HG03432 (cell line): ENCODE measurements at regions not wholly inside any gene's neighbourhood (a gene's known extent, or its start where the extent isn't known, plus 50 kb on each side); places are given as distances from the start of the nearest gene placed in this dataset.

ENCODE experiments used
- ATAC-seq: cut with Tn5 transposase; IDR thresholded peaks from one replicate; pipeline ENCODE4 v1.9.1; 2021; ENCODE audit warnings: mild to moderate bottlenecking, moderate library complexity; ENCODE audit not compliant: unreplicated experiment

- ATAC-seq, result no peak
Measured at GRCh38 chr7:41058986-41059741, 643.7 kb downstream of the INHBA start.

DNA sequence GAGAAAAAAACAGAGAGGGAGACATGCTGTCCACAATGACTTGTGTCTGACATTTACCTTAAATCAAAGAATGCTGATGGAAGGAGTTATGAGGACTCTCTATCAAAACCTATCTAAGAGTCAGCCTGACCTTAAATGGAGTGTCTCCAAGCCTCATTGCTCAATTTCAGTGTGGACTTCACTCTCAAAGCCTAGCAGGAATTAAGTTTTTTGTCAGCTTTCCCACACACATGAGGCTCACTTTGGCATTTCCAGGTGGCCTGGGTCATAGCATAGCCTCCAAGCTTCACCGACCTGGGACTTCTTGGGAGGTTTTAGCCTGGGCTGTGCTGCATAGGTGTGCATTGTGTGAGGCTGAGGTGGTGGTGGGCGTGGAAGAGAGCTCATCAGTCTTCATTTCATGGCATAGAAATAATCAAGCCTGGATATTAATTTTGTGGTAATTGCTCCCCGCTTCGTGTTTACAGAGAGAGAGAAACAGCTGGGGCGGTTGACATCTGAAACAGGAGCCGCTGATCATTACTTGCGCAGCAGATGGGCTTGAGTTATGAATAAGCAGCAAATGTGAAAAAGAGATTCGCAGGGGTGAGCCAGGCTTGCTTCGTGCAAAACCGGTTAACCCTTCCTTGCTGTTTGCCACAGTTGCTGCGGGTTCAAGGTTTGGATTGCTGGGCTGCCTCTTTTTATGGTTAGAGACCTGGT is 647.8 kb downstream of the INHBA start:
- no peak for ATAC-seq

DNA sequence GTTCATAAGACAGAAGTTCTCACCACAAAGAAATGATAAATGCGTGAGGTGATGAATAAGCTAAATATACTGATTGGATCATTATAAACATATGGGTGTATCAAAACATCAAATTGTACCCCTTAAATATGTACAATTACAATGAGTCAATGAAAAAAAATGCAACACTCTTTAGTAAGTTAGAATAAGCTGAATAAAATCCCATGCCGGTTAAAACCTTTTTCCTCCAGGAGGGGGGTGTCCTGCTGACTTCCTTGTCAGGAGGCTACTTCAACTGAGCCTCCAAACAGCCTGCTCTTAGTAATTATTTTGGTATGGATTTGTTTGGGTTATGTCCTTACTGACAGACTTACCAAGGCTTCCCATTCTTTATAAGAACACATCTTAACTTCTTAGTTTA is 649.1 kb downstream of the INHBA start:
- no peak for ATAC-seq

- no peak for ATAC-seq
Measured at GRCh38 chr7:41052736-41053135, 650.2 kb downstream of the INHBA start.

DNA sequence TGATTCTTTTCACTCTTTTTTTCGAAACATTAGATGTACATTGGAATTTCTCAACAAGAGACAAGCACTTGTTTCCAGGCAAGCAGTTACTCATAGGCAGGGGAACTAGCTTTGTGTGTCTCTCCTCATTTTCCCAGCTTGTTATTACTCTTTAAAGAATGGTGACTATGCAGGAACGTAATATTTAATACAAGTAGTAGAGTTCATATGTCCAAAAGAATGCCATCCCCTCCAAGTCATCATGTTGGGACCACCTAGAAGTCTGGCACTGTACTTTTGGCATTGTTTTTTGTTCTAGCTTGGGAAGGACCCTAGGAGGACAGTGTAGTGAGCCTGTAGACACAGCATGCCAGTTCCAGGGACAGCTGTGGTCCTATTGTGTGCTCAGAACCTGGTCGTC is 650.7 kb downstream of the INHBA start:
- no peak for ATAC-seq

DNA sequence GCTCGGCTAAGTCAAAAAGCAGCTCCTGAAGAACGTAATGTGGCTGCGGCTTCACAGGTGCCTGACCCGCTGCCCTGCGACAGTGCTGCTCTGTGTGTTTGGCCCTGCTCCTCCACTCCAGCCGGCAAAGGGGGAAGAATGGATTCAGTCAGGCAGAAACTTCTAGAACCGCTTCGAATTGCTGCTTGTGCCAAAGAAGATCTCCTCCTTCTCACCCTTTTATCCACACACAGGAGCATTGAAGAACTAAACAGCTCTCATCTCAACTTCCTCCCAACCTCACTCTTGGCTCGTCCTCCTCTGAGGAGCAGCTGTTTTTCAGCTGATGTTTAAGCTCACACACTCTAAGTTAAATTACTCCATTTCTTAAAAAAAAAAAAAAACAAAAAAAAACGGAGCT is 651.4 kb downstream of the INHBA start:
- ATAC-seq, result no peak

- no peak for ATAC-seq
Measured at GRCh38 chr7:41051062-41051461, 651.8 kb downstream of the INHBA start.

- ATAC-seq, result no peak
Measured at GRCh38 chr7:41048771-41049170, 654.1 kb downstream of the INHBA start.

DNA sequence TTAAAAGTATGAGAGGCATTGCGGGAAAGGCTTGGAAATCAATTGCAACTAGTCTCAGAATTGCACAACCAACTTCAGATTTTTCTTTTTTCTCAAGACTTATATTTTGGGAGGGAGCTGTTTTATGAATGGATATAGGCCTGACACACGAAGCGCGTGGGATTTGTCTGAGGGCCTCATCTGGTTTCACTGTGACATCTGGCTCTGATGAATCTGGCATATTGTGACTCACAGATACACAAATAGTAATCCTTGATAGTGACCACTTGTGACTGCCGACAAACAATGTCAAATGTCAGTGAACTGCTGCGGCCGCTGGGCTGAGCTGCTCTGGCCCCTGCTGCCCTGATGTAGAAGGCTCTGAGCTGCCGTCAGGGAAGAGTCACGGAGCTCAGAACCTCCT is 655.1 kb downstream of the INHBA start:
- ATAC-seq, result no peak

GRCh38 chr7:41047211-41047610 is 655.7 kb downstream of the INHBA start:
- ATAC-seq, result no peak

- no peak for ATAC-seq
Measured at GRCh38 chr7:41046776-41047175, 656.1 kb downstream of the INHBA start.

DNA sequence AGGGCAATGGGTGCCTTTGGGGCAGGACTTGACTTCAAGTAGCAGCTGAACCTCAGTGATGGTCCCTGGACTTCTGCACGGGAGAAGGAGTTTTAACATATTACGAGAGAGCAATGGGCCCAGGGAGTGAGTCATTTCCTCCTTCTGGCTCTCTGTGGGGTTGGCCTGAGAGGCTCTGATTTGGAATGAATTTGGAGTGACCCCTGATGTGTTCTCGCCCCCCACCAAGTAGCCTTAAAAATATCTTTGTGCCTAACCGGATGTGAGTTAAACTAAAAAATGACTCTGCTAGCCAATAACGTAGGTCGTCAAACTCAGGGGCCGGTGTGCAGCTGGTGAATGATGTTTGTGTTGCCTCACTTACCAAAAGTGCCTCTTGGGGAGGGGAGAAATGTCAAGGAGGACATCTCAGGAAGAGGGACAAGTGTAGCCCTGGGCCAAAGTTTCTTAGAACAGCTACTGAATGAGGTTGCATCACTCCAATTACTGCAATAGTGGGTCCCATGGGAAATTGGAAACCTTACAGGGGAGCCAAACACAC is 656.6 kb downstream of the INHBA start:
- ATAC-seq, result no peak

DNA sequence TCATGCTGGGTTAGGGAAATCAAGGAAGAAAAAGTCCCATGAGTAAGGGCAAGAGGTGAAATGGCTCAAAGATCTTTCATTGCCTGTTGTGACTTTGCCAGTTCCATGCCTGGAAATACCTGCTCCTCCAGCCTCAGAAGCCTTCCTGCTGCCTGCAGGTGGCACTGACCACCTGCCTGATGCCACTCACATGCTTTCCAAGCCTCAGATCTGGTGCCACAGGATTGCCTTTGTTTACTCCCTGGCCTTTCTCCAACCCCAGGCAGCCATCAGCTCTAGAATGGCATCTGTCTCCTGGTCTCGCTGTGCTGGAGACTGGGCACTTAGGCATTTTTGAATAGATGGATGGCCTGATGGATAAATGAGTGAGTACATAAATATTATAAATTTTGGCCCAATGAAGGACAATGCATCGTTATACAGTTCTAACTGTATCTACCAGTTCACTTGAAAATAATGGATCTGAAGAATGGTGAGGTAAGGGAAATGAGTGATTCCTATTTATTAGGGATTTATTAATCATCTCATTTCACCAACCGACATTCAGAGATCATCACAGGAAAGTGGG is 657.2 kb downstream of the INHBA start:
- ATAC-seq, result no peak

- ATAC-seq, result no peak
Measured at GRCh38 chr7:41039981-41040380, 662.9 kb downstream of the INHBA start.

GRCh38 chr7:41039386-41039953 is 663.4 kb downstream of the INHBA start:
- no peak for ATAC-seq

DNA sequence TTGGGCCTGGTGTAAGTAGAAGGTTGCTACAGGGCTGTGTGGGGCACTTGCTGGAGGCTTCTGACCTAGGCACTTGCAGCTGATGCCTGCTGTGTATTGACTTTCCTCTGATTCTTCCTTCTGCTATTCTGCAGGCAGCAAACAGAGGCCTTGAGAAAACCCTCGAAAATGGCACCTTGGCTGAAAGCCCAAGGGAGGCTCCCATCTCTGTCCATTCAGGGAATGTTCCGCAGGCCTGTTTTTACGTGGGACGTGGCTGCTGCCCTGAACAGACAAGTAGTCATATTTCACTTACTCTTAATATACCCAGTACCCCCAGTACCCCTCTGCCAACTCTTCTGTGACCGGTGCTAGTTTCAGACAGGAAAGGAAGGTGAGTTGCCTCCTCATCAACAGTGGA is 664.7 kb downstream of the INHBA start:
- ATAC-seq, result no peak

DNA sequence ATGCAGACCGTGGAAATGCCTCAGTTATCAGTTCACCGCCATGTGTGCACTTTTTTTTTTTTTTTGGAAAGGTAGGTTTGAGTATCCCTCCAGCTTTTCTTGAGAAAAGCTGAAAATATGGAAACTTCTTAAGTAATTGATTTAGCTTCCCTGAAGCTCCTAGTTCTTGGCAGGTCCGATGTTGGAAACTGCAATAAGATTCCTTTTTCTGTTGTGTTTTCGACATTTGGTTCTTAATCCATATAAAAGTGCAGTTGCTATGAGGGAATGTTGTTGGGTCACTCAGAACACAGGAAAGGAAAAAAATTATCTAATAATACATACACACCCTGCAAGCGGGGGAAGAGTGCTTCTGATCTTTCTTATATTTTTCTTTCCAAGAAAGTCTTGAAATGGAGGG is 665.2 kb downstream of the INHBA start:
- ATAC-seq, result no peak

DNA sequence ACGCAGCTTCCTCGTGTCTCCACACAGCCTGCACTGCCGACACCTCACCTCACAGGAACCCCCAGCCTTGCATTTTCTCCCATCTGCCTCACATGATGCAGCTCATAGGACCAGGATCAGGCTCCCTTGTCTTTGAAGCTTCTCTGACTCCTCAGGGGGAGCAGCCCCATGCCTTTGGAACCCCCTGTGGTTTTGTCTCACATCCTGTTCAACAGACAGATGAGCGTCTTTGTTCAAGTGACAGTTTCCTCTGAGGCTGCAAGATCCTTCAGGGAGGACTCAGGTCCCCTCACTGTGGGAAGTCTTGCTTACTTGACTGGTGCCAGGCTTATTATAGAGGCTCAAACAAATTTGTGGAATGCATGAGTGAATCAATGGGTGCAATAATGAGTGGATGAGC is 667.1 kb downstream of the INHBA start:
- no peak for ATAC-seq

DNA sequence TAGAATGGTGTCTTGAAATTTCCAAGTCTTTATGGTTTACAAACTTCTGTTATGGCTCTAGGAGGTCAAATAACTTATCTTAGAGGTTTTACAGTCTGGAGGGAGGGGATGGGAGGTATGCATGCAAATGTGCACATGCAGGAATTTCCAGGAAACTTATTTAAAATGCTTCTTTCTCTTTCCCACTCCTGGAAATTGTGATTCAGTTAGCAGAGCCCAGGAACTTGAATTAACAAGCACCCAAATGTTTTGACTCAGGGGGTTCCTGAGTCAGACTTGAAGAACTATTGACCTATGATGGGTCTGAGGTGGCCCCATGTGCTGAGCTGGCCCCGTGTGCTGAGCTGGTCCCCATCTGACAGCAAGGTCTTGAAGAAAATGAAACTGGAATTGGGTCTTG is 669.4 kb downstream of the INHBA start:
- ATAC-seq, result no peak

DNA sequence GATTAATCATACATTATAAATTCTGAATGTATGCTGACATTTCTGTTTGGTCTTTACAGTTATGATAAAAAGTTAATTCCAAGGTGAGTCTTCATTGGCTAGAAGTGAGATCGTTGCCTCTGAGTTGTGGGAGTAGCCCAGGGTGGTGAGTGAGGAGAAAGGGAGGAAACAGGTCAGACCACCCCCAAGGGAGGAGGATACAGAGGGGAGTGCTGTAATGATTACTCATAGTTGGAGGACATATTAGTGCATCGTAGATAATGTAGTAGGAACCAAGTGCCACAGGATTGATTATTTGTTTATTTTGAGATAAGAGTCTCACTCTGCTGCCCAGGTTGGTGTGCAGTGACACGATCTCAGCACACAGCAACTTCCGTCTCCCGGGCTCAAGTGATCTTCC is 672.2 kb downstream of the INHBA start:
- ATAC-seq, result no peak

DNA sequence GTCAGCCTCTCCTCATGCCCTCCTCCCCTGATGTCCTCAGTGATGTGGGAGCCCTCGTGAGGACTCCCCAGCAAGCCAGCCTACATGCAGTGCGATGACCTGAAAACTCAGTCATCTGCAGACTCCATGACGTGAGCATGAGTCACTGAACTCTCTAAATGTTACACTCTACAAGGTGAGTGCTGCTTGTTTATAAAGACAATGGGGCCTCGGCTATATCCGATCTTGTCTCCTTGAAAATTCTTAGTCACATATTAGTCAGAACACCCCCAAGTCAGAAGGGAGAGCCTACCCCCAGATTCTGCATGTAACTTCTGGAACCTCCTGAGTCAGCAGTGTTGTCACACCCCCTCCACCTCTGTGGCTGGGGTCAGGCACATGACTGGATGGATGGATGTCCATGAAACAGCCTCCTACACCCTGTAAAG is 673.8 kb downstream of the INHBA start:
- ATAC-seq, result no peak

GRCh38 chr7:41028580-41028979 is 674.3 kb downstream of the INHBA start:
- no peak for ATAC-seq
